Cardiac muscle cell (in vitro differentiated cells and primary cell): ENCODE measurements at regions not wholly inside any gene's neighbourhood (a gene's known extent, or its start where the extent isn't known, plus 50 kb on each side); places are given as distances from the start of the nearest gene placed in this dataset.

ENCODE experiments used
- DNase-seq, 2 donors: peaks; one replicate each; pipeline versions ENCODE4 v3.0.0 to v3.0.0-alpha.2; 2010 to 2017; ENCODE audit warnings: low read depth in 1 of 2, low spot score in 1 of 2
- H3K27ac ChIP-seq: fragments of 200-600 bp; sonication (generic); 2 replicates; pipeline ENCODE4 v1.5.1; 2016
- H3K27me3 ChIP-seq: fragments of 200-600 bp; sonication (generic); 2 replicates; pipeline ENCODE4 v1.6.0; 2016; ENCODE audit warnings: control low read depth
- H3K36me3 ChIP-seq: fragments of 200-600 bp; sonication (generic); 2 replicates; pipeline ENCODE4 v1.5.1; 2016; ENCODE audit warnings: control low read depth
- H3K4me1 ChIP-seq: fragments of 200-600 bp; sonication (generic); 2 replicates; pipeline ENCODE4 v1.8.1; 2017; ENCODE audit warnings: low read depth, mild to moderate bottlenecking, mixed run types
- H3K4me3 ChIP-seq: fragments of 200-600 bp; sonication (generic); 2 replicates; pipeline ENCODE4 v1.5.1; 2016; ENCODE audit warnings: mild to moderate bottlenecking
- H3K9me3 ChIP-seq: fragments of 200-600 bp; sonication (generic); 2 replicates; pipeline ENCODE4 v1.5.1; 2017; ENCODE audit warnings: low read depth, mild to moderate bottlenecking, control low read depth
- CTCF ChIP-seq: IDR thresholded peaks from 2 replicates; pipeline ENCODE4 v1.5.1; 2012; ENCODE audit warnings: low read depth, mild to moderate bottlenecking, low read length

GRCh38 chr15:37206690-37207089 lies 106.3 kb upstream of the MEIS2 start:
- TF ChIP-seq CTCF: no peak
- no peak for DNase-seq
- H3K27ac ChIP-seq: no peak overlapping the region
- H3K4me1 ChIP-seq: no peaks in the 10 kb centered on the region
- H3K27me3 ChIP-seq: no peaks in the 10 kb centered on the region
- no peak overlapping the region for H3K4me3 ChIP-seq
- no peaks in the 10 kb centered on the region for H3K36me3 ChIP-seq
- H3K9me3 ChIP-seq: no peaks in the 10 kb centered on the region

- Histone ChIP-seq H3K4me1 (no peaks in the 10 kb centered on the region), H3K9me3 (no peaks in the 10 kb centered on the region), H3K36me3 (no peaks in the 10 kb centered on the region), H3K4me3 (no peak overlapping the region), H3K27ac (no peak overlapping the region), H3K27me3 (no peaks in the 10 kb centered on the region)
- no peak for DNase-seq
- TF ChIP-seq CTCF: no peak
Measured at GRCh38 chr15:37208146-37209040, 108.0 kb upstream of the MEIS2 start.

GRCh38 chr15:37209041-37209363 lies 108.7 kb upstream of the MEIS2 start:
- DNase-seq: no peak
- Histone ChIP-seq H3K4me3 (no peak overlapping the region), H3K36me3 (no peaks in the 10 kb centered on the region), H3K27me3 (no peaks in the 10 kb centered on the region), H3K27ac (no peak overlapping the region), H3K4me1 (no peaks in the 10 kb centered on the region), H3K9me3 (no peaks in the 10 kb centered on the region)
- no peak for TF ChIP-seq CTCF

- Histone ChIP-seq H3K27ac (no peak overlapping the region), H3K9me3 (no peaks in the 10 kb centered on the region), H3K4me1 (peaks cover 6% of the 10 kb centered on the region), H3K27me3 (no peaks in the 10 kb centered on the region), H3K36me3 (no peaks in the 10 kb centered on the region), H3K4me3 (no peak overlapping the region)
- no peak for TF ChIP-seq CTCF
- no peak for DNase-seq
Measured at GRCh38 chr15:37217567-37217966, 117.2 kb upstream of the MEIS2 start.

- Histone ChIP-seq H3K27ac (no peak overlapping the region), H3K9me3 (no peaks in the 10 kb centered on the region), H3K4me3 (no peak overlapping the region), H3K36me3 (no peaks in the 10 kb centered on the region), H3K27me3 (no peaks in the 10 kb centered on the region), H3K4me1 (peaks cover 6% of the 10 kb centered on the region)
- no peak for DNase-seq
- no peak for TF ChIP-seq CTCF
Measured at GRCh38 chr15:37218351-37218916, 118.1 kb upstream of the MEIS2 start.
